HL-60 (cell line): ENCODE measurements at regions not wholly inside any gene's neighbourhood (a gene's known extent, or its start where the extent isn't known, plus 50 kb on each side); places are given as distances from the start of the nearest gene placed in this dataset.

Experiments
- CTCF ChIP-seq: IDR thresholded peaks from one replicate; pipeline ENCODE4 v1.5.1; 2011; ENCODE audit warnings: low read length, control low read depth, inconsistent platforms; ENCODE audit not compliant: insufficient read depth
- GABPA ChIP-seq: IDR thresholded peaks from 2 replicates; pipeline ENCODE4 v1.6.1; 2012; ENCODE audit warnings: low read depth
- POLR2AphosphoS5 ChIP-seq: IDR thresholded peaks from 2 replicates; pipeline ENCODE4 v1.6.1; 2012; ENCODE audit warnings: low read depth
- REST ChIP-seq: IDR thresholded peaks from 2 replicates; pipeline ENCODE4 v1.6.1; 2012; ENCODE audit warnings: low read depth; ENCODE audit not compliant: insufficient replicate concordance
- SPI1 ChIP-seq: IDR thresholded peaks from 2 replicates; pipeline ENCODE4 v1.6.1; 2012; ENCODE audit warnings: low read depth, mild to moderate bottlenecking, borderline replicate concordance

GRCh38 chr4:151951671-151952050, 190.9 kb upstream of the GATB start:
- TF ChIP-seq CTCF = no peak
- TF ChIP-seq GABPA = no peak
- TF ChIP-seq POLR2AphosphoS5 = no peak
- no peak for TF ChIP-seq REST
- no peak for TF ChIP-seq SPI1
